22Rv1 (cell line): ENCODE measurements at regions not wholly inside any gene's neighbourhood (a gene's known extent, or its start where the extent isn't known, plus 50 kb on each side); places are given as distances from the start of the nearest gene placed in this dataset.

ENCODE experiments used
- H3K27ac ChIP-seq: fragments of 450-650 bp; 2 replicates; pipeline ENCODE4 v1.5.1; 2017
- CTCF ChIP-seq: fragments of 450-650 bp; IDR thresholded peaks from 2 replicates; pipeline ENCODE4 v1.5.1; 2017; ENCODE audit warnings: mild to moderate bottlenecking
- ZFX ChIP-seq: fragments of 450-650 bp; IDR thresholded peaks from 2 replicates; pipeline ENCODE4 v1.6.1; 2017; ENCODE audit warnings: antibody characterized with exemption, borderline replicate concordance

GRCh38 chr16:65910291-65910690, 456.2 kb upstream of the CDH5 start:
- H3K27ac ChIP-seq: no peak overlapping the region
- TF ChIP-seq CTCF (no peak), ZFX (no peak)

DNA sequence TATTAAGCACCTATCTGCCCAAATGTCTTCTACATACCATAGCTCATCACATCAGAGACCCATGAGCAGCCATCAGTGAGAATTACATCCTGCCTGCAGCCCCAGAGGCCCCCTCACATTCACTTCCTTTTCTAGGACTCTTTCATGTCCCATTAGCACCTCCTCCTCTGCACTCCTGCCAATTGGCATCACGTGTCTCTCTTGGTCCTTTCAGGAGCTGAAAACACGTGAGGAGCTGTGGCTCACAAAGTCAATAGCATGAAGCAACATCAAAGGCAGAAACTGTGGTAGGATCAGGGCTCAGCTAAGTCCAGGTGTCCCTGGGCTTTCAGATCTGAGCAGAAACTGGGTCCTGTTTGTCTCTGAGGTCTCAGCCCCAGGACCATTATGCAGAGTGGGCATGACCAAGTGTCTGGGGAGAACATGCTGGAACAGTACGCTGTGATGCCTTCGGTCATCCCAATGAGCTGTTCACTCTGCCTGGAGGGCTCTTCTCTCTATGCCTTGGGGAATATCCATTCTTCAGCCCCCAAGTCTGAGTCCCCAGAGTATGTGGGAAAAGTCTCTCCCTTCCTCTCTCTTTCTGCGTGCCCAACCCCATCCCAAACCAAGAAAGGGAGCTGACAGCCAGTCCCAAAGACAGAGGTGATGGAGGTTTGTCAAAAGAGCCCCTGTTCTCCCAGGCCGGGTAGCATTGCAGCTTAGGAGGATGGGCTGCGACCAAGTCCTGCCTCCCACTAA, 457.0 kb upstream of the CDH5 start:
- TF ChIP-seq ZFX (no peak), CTCF (no peak)
- H3K27ac ChIP-seq: no peak overlapping the region

DNA sequence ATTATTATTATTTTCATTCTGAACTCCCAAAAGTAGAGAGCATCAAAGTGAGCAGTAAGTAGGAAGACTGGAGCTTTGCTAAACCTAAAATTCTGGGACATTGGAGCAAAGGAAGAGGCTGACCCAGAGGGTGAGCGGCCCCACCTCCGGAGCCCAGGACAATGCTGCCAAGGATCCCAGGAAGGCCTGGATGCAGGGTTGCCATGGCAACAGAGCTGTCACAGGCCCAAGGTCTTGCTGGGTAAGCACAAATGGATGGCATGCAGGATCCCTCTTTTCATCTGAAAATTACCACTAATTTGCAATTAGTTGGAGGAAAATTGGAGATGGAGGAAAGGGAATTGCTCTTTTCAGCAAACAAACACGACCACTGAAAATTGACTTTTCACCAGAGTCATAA, 457.9 kb upstream of the CDH5 start:
- H3K27ac ChIP-seq: no peak overlapping the region
- TF ChIP-seq ZFX (no peak), CTCF (no peak)

GRCh38 chr16:65905331-65905730, 461.2 kb upstream of the CDH5 start:
- no peak overlapping the region for H3K27ac ChIP-seq
- TF ChIP-seq CTCF (no peak), ZFX (no peak)

DNA sequence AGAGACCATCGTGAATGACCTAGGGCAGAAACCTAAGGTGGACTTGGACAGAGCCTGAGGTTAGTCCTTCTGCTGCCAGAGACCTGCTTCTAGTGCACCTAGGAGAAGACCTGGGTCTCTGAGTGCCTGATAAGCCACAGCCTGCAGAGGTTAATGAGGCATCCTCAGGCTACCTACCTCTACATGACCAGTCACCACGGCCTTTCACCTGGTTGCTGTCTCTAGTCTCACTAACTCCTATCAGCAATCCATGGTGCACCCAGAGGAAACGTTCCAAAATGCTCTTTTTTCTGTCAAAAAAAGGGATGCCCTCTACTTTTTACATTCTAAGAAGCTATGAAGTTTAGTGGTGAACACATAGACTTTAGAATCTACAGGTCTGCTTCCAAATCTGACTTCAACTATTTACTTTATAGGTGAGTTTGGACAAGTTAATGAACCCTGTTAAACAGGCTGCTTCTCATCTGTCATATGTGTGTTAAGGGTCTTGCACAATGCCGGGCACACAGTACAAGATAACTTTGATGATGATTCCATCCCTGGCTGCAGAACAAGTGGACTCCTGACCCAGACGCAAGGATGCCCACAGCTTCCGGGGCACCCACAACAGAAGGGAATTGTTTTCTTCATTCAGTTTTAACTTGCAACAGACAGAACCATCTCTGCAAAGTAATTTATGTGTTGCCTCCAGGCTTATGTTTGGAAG, 469.9 kb upstream of the CDH5 start:
- H3K27ac ChIP-seq: no peak overlapping the region
- TF ChIP-seq ZFX (no peak), CTCF (no peak)

- no peak overlapping the region for H3K27ac ChIP-seq
- TF ChIP-seq CTCF (no peak), ZFX (no peak)
Observed at GRCh38 chr16:65895906-65896305, 470.6 kb upstream of the CDH5 start.

GRCh38 chr16:65895486-65895885, 471.0 kb upstream of the CDH5 start:
- H3K27ac ChIP-seq: no peak overlapping the region

More at GRCh38 chr16:65895486-65895885, 471.0 kb upstream of the CDH5 start:
- TF ChIP-seq ZFX (no peak), CTCF (no peak)
